ENCODE measurements at regions not wholly inside any gene's neighbourhood (a gene's known extent, or its start where the extent isn't known, plus 50 kb on each side); places are given as distances from the start of the nearest gene placed in this dataset.

DNA sequence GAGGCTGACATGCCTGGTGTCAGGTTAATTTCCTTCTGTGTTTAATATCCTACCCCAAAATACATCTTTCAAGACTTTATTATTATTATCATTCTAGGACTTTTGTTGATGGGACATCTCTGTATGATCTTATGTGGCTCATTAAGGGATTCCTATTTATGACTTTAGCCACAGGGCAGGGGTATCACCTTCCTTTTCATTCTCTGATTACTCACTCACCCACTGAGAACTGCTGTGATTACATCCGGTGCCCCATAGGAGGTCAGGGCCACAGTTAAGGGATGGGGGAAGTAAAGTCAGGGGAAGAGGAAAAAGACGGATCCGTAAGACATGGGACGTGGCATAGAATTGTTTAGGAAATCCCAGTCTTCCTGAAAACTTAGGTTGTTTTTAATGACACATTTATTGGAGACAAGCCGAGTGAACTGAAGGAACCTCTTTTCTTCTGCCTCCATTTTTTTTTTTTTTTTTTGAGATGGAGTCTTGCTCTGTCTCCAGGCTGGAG is 61.0 kb upstream of the PITRM1 start:
- no peak for DNase-seq (ENCODE audit: extremely low read depth, low read depth)
- TF ChIP-seq, protein P1, sequence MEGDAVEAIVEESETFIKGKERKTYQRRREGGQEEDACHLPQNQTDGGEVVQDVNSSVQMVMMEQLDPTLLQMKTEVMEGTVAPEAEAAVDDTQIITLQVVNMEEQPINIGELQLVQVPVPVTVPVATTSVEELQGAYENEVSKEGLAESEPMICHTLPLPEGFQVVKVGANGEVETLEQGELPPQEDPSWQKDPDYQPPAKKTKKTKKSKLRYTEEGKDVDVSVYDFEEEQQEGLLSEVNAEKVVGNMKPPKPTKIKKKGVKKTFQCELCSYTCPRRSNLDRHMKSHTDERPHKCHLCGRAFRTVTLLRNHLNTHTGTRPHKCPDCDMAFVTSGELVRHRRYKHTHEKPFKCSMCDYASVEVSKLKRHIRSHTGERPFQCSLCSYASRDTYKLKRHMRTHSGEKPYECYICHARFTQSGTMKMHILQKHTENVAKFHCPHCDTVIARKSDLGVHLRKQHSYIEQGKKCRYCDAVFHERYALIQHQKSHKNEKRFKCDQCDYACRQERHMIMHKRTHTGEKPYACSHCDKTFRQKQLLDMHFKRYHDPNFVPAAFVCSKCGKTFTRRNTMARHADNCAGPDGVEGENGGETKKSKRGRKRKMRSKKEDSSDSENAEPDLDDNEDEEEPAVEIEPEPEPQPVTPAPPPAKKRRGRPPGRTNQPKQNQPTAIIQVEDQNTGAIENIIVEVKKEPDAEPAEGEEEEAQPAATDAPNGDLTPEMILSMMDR (IDR thresholded peaks at IDR 0.05; ENCODE audit: low read depth, low read length, missing control alignments) = no peak
- H3K4me3 ChIP-seq (replicated peaks; ENCODE audit: low read depth, low read length) = no peak overlapping the region

DNA sequence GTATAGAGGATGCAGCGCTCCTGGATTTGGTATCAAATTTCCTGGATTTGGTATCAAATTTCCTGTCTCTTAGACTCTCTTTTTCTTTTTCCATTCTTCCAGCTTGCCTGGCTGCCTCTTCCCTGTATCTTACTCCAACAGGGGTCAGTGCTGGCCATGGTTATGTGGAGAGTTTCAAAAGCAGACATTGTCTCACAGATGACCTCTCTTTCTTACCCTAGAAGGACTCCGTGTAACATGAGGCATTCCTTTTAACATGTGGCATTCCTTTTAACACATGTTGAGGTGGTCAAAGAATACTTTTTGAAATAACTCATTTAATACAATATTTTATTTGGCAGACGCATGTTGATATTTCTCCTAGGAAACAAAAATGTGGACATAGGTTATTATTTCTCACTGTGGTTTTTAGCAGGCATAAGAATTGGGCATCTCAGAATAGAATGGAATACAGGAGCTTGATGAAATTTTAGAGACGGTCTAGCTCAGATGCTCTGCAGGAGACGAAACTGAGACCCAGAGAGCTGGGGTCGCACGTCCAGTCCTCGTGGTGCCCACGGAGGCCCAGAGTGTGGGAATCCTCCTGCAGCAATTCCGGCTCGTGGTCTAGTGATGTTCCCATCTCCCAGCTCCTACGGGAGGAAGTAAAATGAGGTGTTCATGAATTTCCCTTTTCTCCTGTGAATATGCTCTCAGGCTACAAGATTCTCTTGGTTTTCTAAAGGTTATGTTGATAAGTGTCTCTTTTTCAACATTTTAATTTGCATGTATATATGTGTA is 59.6 kb upstream of the PITRM1 start:
- TF ChIP-seq, protein P1 (IDR thresholded peaks at IDR 0.05; ENCODE audit: low read depth, low read length, missing control alignments) = peak; percentile 17
- no peak for DNase-seq (ENCODE audit: extremely low read depth, low read depth)
- H3K4me3 ChIP-seq (replicated peaks; ENCODE audit: low read depth, low read length) = no peak overlapping the region

DNA sequence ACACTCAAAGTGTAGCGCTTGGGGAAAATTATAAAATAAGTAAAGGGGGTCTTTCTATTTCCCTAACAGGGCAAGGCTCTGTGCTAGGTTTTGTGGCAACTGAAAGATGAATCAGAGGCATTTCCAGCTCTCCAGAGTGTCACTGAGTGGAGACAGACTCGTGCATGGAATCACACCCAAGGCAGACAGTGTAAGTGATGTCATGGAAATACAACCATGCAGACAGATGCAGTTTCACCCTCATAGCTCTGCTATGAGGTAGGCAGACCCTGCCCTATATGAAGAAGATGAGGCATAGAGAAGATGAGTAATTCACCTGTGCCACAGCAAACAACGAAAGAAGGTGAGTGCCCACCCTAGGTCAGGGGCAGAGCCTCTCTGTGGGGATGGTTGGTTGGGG is 57.2 kb upstream of the PITRM1 start:
- TF ChIP-seq, protein P1 (IDR thresholded peaks at IDR 0.05; ENCODE audit: low read depth, low read length, missing control alignments) = no peak
- H3K4me3 ChIP-seq (replicated peaks; ENCODE audit: low read depth, low read length) = no peak overlapping the region
- no peak for DNase-seq (ENCODE audit: extremely low read depth, low read depth)

DNA sequence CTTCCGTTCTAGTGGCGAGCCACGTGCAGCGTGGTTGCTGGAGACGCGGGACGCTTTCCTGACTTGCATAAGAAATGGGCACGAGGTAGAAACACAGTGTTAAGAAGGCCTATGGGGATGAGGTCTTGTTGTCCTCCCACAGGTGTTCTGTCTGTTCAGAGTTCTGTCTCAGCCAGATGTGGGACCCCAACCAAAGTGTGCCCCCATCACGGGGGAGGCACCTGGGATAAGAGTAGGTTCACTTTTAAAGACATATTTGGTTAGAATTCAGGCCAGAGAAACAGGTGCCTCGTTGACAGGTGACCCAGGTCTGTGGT is 56.0 kb upstream of the PITRM1 start:
- no peak for DNase-seq (ENCODE audit: extremely low read depth, low read depth)
- TF ChIP-seq, protein P1 (IDR thresholded peaks at IDR 0.05; ENCODE audit: low read depth, low read length, missing control alignments) = no peak
- no peak overlapping the region for H3K4me3 ChIP-seq (replicated peaks; ENCODE audit: low read depth, low read length)

DNA sequence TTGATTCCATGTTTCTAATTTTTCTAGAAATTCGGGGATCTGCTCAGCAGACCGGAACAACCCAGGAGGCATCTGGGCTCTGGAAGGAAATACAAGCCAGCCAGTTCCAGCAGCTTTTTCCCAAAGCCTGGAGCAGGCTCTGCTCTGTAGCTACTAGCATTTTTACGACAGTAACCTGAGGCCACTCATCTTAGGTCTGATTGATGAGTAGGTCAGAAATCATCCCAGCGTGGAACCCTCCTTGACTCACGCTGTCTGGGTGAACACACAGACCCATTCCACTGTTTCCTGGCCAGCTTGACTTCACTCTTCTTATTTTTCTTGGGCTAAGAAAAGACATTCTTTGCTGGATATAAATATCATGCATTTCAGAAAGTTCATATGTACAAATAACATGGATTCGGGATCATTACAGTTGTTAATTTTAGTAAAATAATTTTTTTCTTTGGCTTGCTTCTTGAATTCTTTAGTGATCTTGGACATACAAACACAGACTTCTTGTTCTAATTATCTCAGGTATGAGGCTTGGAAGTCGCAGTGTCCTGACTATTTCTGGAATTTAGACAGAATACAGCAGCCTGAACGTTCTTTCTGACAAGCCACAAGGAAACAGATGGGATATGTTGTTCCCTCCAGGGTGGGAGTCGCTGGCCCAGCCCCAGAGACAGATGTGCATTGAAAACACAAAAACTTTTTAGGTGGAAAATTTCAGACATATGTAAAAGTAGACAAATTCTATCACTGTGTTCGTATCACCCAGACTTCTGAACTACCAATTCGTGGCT is 54.6 kb upstream of the PITRM1 start:
- H3K4me3 ChIP-seq (replicated peaks; ENCODE audit: low read depth, low read length) = peak overlapping the region; percentile 18
- TF ChIP-seq, protein P1 (IDR thresholded peaks at IDR 0.05; ENCODE audit: low read depth, low read length, missing control alignments) = no peak
- DNase-seq (ENCODE audit: extremely low read depth, low read depth) = peak; percentile 51

DNA sequence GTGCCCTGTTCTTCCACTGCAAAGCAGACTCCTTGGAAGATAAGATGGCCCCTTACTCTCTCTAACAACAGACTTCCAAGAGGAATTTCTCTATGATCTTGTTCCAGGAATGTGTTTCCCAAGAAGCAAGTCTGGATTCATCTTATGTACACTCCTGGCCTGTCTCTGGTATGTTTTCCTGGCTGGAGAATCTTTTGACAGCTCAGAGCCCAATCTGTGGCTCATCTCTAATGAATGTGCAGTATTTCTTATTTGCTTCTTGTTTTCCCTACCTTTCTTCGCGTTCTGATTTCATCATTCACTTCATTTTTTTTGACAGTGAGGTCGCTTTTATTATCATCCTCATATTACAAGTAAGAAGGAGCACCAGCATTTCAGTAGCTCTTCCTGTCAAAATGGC is 53.0 kb upstream of the PITRM1 start:
- no peak overlapping the region for H3K4me3 ChIP-seq (replicated peaks; ENCODE audit: low read depth, low read length)
- TF ChIP-seq, protein P1 (IDR thresholded peaks at IDR 0.05; ENCODE audit: low read depth, low read length, missing control alignments) = no peak
- no peak for DNase-seq (ENCODE audit: extremely low read depth, low read depth)
